GM19043 (cell line): ENCODE measurements at regions not wholly inside any gene's neighbourhood (a gene's known extent, or its start where the extent isn't known, plus 50 kb on each side); places are given as distances from the start of the nearest gene placed in this dataset.
"Not testable (repeated sequence)": the region's sequence is repeated elsewhere in the genome, so short reads cannot be mapped to it uniquely, and the experiment has no call there.

Source experiments
- ATAC-seq: cut with Tn5 transposase; IDR thresholded peaks from one replicate; pipeline ENCODE4 v1.9.1; 2021; ENCODE audit warnings: low read depth; ENCODE audit not compliant: unreplicated experiment

- no peak for ATAC-seq
Measured at GRCh38 chr1:87398641-87399040, 70.0 kb downstream of the LMO4 start.

- no peak for ATAC-seq
Measured at GRCh38 chr1:87399264-87399663, 70.6 kb downstream of the LMO4 start.

DNA sequence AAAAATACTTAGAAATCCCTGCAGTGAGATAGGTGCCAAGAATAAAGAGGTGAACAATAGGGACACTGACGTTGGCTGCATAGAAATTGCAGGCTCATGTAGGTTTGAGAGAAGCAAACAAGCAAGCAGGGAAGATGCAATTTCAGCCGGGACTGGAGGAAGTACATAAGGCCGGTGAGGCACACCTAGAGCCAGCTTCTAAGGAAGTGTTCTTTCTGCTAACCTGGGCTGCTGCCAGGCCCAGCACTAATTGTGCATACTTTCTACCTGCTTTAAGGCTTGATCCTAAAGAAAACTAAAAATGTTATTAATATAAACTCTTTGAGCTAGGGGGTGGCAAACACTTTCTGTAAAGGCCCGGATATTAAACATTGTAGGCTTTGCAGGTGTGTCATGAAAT, 71.0 kb downstream of the LMO4 start:
- ATAC-seq = no peak

- no peak for ATAC-seq
Measured at GRCh38 chr1:87400813-87401212, 72.1 kb downstream of the LMO4 start.

DNA sequence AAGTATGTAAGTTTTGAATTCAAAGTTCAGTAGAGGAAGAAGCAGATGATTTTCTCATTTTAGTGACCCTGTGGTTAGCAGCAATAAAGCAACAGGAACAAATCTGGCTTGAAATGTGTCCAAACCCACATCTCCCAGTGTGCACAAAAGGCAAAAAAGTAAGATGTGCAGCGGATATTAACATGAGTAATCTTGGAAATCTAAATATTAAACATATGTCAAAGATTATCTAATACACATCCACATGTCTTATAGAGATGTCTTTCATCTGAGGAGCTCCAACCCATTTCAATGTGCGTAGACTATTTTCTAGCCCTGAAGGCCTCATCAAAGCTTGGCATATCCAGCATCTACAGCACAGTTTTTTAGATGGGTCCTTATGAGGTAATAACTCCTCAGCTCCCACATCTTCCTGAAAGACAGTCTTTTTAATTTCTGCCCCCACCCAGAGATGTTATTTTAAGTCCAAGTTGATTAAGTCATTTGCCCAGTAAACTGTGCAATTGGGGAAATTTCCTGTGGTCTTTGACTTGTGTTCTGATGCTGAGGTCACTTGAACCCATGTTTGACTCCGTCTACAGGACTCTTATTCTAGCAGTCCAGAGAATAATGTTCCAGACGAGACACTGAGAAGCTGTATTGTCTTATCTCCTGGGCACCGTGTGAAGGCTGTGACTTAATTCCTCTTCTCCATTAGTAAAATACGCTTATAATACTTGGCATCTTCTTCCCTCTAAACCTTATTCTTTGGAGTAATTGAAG, 73.7 kb downstream of the LMO4 start:
- ATAC-seq = no peak

DNA sequence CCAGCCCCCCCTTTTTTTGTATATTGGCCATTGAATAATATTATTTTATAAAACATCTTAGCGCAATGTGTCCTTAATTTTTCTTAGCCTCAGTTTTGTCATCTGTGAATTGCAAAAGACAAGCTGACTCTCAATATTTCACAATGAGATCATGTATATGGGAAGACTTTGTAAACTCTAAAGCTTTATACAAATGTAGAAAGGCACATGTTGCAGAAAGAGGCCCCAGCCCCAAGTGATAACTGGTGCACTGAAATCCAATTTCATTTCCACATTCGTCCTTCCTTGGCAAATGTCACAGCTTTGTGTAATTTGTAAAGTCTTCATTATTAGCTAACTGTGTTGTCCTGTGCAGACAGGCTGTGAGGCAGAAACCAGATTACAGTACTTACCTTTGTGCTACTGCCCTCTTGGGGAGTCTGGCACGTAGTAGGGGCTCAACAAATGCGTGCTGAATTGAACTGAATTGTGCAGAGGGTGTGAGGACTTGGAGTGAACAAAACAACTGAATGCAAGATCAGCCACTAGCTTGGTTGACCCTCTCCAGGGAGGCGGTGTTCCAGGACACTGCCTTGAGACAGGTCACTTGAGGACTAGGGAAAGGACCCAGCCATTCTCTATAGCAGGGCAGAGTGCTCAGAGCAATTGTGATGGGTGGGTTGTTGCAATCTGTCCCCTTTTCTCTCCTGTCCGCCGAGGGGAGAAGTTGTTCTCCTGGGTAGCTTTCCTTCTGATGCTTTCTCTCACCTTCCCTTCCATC, 74.6 kb downstream of the LMO4 start:
- no peak for ATAC-seq

DNA sequence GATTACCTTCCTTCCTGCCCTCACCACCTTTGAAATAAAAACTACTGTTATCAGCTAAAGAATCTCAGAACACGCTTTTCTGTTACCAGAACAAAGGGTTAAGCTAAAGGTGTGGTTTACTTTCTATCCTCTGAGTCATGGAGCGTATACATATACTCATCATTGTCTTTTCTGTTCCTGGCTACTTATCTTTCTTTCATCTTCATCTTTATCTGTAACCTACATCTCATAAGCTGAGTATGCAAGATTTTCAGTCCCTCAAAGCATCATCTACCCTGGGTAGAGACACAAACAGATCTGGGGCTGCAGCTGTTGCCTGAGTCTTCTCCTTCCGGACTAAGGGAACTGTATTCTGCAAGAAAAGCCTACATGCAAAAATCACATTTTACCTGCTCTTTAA, 75.6 kb downstream of the LMO4 start:
- no peak for ATAC-seq

- ATAC-seq = no peak
Measured at GRCh38 chr1:87408665-87409248, 80.1 kb downstream of the LMO4 start.

DNA sequence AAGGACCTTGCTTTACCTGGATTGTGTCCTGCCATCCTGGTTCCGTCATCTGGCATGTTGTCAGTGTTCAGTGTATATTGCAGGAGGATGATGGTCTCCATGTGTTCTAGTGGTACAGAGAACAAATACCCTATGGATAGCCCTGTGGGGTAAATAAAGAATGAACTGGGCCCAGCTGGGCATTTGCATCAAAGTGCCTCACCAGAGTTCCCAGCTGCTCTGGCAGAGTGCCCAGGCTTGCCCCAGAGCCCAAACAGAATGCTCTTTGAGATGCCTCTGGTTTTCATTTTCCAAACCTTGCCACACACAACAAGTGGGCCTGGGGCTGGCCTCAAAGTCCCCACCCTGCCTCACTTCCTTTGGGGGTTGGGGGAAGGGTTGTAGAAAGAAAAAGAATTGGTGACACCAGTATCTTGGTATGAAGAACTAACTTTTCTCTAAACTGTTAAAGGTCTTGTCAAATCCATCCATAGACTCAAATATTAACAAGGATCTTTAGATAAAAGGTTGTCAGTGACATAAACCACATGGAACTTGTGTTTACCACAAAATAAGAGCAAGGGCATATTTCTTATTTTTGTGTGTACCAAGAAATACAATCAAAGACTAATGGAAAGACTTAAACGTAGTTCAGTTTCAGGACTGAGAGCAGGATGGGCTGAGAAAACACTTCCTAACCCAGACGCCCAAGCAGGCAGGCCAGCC, 82.2 kb downstream of the LMO4 start:
- no peak for ATAC-seq

DNA sequence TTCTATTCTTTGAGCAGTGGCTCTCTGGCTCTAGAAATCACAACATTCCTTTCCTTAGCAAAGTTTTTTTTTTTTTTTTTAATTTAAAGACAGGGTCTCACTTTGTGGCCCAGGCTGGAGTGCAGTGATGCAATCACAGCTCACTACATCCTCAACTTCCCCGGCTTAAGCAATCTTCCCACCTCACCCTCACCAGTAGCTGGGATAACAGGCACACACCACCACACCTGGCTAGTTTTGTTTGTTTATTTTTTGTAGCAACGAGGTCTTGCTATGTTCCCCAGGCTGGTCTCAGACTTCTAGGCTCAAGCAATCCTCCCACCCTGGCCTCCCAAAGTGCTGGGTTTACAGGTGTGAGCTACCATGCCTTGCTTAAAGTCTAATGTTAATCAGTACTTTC, 85.2 kb downstream of the LMO4 start:
- ATAC-seq = not testable (repeated sequence)

- no peak for ATAC-seq
Measured at GRCh38 chr1:87418048-87418447, 89.4 kb downstream of the LMO4 start.

- no peak for ATAC-seq
Measured at GRCh38 chr1:87421809-87422208, 93.1 kb downstream of the LMO4 start.

- ATAC-seq = no peak
Measured at GRCh38 chr1:87424541-87424940, 95.9 kb downstream of the LMO4 start.

- no peak for ATAC-seq
Measured at GRCh38 chr1:87426463-87427249, 98.0 kb downstream of the LMO4 start.

DNA sequence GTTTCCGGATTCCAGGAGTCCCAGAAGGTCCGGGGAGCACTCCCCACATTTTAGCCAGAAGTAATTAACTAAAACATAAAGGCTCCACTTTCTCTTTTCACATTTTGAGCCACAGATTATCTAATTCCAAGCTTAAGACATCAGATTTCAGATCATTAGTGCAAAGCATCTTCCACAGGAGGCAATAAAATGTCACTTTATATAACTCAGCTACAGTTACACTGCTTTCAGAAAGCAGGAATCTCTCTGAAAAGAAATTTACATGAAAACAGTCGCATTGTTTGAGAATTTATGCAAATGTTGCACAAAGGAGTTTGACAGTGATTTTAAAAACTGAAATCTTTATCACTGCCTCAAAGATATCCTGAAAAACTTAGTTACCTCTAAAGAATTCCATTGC, 99.7 kb downstream of the LMO4 start:
- ATAC-seq = no peak

GRCh38 chr1:87428883-87429282, 100.2 kb downstream of the LMO4 start:
- no peak for ATAC-seq

GRCh38 chr1:87432685-87433084, 104.0 kb downstream of the LMO4 start:
- ATAC-seq = no peak

- not testable (repeated sequence) for ATAC-seq
Measured at GRCh38 chr1:87433101-87433500, 104.4 kb downstream of the LMO4 start.

GRCh38 chr1:87435484-87435883, 106.8 kb downstream of the LMO4 start:
- no peak for ATAC-seq

DNA sequence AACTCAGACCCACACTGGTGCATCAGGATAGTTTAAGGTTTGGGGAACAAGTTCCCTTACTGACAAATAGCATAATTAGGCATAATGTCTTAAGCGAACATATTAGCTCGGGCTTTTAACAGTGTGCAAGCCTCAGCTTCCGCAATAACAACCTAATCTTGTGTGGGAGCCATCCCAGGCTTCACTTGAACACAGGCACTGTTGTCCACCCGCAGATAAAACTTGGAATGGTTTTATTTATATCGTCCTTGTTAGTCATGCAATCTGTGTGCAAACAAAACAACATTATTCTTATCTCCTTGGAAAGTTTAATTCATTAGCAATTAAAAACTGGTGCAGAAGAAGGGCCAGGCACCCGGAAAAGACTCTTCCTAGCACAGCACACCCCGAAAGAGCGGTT, 107.4 kb downstream of the LMO4 start:
- not testable (repeated sequence) for ATAC-seq
